Astrocyte of the spinal cord (primary cell): ENCODE measurements at regions not wholly inside any gene's neighbourhood (a gene's known extent, or its start where the extent isn't known, plus 50 kb on each side); places are given as distances from the start of the nearest gene placed in this dataset.

Source experiments
- DNase-seq: peaks from one replicate; pipeline ENCODE4 v3.0.0; 2011; ENCODE audit warnings: low read depth, low spot score
- H3K4me3 ChIP-seq: 2 replicates; pipeline ENCODE4 v1.5.1; 2011; ENCODE audit warnings: low read depth, mild to moderate bottlenecking, low read length, moderate library complexity
- in situ Hi-C: cut with HindIII; loops from 2 replicates; pipeline ENCODE4 v1.10.0; 2017; ENCODE audit warnings: low sequenced_read_pairs
- TF ChIP-seq, protein P1 (sequence below): IDR thresholded peaks from 2 replicates; pipeline ENCODE4 v1.5.1; 2012; ENCODE audit warnings: low read depth, mild to moderate bottlenecking, low read length, inconsistent platforms

GRCh38 chr9:108756746-108757490 lies 98.9 kb downstream of the ACTL7B start:
- no peak for DNase-seq

GRCh38 chr9:108755979-108756378 lies 99.8 kb downstream of the ACTL7B start:
- no peak overlapping the region for H3K4me3 ChIP-seq
- TF ChIP-seq, protein P1, sequence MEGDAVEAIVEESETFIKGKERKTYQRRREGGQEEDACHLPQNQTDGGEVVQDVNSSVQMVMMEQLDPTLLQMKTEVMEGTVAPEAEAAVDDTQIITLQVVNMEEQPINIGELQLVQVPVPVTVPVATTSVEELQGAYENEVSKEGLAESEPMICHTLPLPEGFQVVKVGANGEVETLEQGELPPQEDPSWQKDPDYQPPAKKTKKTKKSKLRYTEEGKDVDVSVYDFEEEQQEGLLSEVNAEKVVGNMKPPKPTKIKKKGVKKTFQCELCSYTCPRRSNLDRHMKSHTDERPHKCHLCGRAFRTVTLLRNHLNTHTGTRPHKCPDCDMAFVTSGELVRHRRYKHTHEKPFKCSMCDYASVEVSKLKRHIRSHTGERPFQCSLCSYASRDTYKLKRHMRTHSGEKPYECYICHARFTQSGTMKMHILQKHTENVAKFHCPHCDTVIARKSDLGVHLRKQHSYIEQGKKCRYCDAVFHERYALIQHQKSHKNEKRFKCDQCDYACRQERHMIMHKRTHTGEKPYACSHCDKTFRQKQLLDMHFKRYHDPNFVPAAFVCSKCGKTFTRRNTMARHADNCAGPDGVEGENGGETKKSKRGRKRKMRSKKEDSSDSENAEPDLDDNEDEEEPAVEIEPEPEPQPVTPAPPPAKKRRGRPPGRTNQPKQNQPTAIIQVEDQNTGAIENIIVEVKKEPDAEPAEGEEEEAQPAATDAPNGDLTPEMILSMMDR, result no peak
- in situ Hi-C loops, result no loop called here
- DNase-seq, result no peak

More at GRCh38 chr9:108756746-108757490, 98.9 kb downstream of the ACTL7B start:
- TF ChIP-seq, protein P1, result peak; percentile 20
- no peak overlapping the region for H3K4me3 ChIP-seq
- in situ Hi-C loops, result no loop called here

- in situ Hi-C loops, result no loop called here
- DNase-seq, result no peak
- TF ChIP-seq, protein P1, result no peak
- no peak overlapping the region for H3K4me3 ChIP-seq
These were observed 104.4 kb downstream of the ACTL7B start for GRCh38 chr9:108751369-108751768.

GRCh38 chr9:108750661-108751215 lies 105.0 kb downstream of the ACTL7B start:
- DNase-seq, result no peak
- in situ Hi-C loops, result no loop called here
- no peak overlapping the region for H3K4me3 ChIP-seq
- TF ChIP-seq, protein P1, result no peak

DNA sequence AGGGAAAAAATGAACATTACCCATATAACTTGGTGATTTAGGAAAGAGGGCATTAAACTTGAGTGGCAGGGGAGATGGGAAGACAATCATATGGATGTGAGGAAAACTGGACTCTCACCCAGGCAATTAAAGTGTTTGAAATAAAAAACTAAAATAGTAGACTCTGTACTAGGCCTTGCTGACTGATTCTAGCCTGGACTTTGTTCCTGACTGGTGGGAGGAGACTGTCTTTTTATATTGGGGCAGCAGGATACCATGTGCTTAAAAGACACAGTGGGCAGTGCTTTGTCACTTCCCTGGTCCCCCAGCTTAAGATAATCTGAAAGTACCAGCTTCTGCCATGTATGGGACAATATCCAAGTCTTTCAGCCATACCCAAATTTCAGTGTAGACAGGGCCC lies 107.0 kb downstream of the ACTL7B start:
- TF ChIP-seq, protein P1, result no peak
- H3K4me3 ChIP-seq, result no peak overlapping the region
- in situ Hi-C loops, result no loop called here
- DNase-seq, result no peak

- TF ChIP-seq, protein P1, result no peak
- in situ Hi-C loops, result no loop called here
- DNase-seq, result no peak
- H3K4me3 ChIP-seq, result no peak overlapping the region
These were observed 108.9 kb downstream of the ACTL7B start for GRCh38 chr9:108746864-108747263.
